HG03025 (cell line): ENCODE measurements at regions not wholly inside any gene's neighbourhood (a gene's known extent, or its start where the extent isn't known, plus 50 kb on each side); places are given as distances from the start of the nearest gene placed in this dataset.
"Not testable (repeated sequence)": the region's sequence is repeated elsewhere in the genome, so short reads cannot be mapped to it uniquely, and the experiment has no call there.

Experiments
- ATAC-seq: cut with Tn5 transposase; IDR thresholded peaks from one replicate; pipeline ENCODE4 v1.9.1; 2021; ENCODE audit warnings: mild to moderate bottlenecking, moderate library complexity; ENCODE audit not compliant: unreplicated experiment, low FRiP score

DNA sequence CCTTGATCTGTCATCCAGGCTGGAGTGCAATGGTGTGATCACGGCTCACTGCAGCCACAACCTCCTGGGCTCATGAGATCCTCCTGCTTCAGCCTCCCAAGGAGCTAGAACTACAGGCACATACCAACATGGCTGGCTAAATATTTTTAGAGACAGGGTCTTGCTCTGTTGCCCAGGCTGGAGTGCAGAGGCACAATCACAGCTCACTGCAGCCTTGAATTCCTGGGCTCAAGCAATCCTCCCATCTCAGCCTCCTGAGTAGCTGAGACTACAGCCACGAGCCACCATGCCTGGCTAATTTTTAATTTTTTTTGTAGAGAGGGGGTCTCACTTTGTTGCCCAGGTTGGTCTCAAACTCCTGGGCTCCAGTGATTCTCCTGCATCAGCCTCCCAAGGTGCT is 106.3 kb upstream of the ZNF536 start:
- ATAC-seq, result not testable (repeated sequence)

DNA sequence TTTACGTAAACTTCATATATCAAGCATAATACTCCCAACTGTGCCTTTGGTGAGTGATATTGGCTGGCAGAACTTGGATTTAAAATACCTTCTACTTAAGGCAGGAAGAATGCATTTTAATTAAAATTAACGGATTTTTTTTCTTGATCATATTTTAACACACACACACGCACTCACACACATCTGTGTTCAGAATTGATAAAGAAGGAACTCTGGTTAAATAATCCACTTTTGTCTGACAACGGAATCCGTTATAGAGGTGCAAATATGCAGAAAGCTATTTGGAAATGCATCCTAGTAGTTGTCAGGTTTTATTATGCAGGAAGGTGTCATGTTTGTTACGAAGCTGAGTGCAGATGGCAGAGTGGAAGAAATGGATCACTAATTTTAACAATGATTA is 105.5 kb upstream of the ZNF536 start:
- no peak for ATAC-seq

DNA sequence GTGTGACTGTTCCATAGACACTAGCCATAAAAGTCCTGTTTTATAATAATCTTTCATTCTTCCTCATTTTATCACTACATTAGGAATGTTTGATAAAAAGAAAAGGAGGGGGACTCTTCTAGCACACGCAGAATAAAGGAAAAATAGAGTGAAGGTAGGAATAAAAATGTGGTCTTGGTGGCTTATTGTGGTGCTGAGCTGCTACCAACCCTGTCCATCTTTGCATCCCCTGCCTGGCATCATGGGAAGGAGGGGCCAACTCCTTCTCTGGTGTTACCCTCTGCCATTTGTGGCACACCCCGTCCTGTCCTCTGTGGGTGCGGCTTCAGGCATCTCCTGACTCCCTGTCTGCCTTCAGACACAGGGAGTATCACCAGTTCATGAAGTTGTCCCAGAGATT is 104.9 kb upstream of the ZNF536 start:
- ATAC-seq, result no peak

DNA sequence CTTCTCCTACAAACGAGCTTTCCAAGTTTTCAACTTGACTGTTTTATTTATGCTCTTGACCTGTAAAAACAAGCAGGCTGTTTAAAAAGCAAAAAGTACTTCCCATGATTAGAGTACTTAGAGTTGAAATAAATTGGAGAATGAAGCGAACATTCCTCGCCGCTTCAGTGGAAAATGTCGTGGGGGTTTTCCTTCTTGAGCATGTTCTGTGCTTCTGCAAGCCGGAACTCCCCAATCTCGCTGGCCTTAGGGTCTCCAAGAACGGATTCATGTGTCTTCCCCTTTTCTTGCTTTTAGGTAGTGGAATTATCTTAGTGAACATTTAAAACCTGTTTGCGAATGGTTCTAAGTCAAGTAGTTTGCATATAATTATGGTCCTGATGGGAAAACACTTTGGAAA is 103.6 kb upstream of the ZNF536 start:
- ATAC-seq, result no peak

DNA sequence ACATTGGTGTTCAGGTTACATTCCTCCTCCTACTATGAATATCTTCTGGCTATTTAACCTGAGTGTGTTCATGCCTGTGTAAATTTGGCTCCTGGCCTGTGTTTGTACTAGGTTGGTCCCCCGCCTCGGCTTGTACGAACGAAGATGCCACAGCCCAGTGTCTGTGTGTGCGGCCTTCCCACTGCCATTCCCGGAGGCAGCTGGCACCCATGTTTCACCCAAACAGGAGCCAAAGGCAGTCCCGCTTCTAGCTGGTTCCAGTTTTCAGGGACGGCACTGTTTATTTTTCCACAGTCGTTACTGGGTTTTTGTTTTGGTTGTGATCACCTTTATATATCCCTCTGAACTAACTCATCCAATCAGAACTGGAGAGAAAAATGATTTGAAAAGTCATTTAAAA is 102.5 kb upstream of the ZNF536 start:
- no peak for ATAC-seq

DNA sequence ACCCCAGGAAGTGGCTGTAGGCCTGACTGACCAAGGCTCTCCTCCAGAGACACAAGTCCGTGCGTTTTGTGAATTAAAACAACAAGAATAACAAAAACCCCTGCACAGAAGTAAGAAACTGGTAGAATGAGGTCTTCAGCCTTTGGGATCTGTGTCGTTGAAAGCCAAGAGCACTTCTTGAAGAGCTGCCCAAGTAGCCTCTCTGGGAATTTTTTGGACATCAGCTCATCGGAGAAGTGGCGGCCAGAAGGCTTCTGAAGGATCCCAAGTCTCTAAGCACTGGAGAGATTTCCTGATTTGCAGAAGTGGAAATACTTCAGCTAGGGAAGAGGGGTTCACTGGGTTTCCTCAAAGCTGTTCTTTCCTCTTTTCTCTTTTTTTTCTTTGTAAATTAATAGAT is 100.4 kb upstream of the ZNF536 start:
- ATAC-seq, result no peak

DNA sequence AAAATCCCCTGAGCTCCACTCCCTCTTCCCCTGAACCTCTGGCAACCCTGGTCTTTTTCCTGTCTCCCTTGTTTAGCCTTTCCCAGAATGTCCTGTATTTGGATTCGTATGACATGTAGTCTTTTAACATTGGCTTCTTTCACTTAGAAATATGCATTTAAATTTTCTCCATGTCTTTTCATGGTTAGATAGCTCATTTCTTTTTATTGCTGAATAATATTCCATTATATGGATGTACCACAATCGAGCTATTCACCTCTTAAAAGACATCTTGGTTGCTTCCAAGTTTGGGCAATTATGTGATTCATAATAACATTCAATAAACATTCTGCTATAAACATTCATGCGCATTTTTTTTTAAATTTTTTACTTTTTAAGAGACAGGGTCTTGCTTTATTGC is 99.6 kb upstream of the ZNF536 start:
- no peak for ATAC-seq

DNA sequence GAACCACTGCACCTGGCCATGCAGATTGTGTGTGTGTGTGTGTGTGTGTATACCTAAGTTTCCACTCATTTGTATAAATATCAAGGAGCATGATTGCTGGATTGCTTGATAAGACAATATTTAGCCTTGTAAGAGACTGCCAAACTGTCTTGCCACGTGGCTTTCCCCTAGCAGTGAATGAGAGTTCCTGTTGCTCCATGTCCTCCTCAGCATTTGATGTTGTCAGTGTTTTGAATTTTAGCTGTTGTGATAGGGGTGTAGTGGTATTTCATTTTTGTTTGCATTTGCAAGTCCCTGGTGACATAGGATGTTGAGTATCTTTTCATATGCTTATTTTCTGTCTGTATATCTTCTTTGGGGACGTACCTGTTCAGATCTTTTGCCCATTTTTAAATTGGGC is 99.0 kb upstream of the ZNF536 start:
- no peak for ATAC-seq

DNA sequence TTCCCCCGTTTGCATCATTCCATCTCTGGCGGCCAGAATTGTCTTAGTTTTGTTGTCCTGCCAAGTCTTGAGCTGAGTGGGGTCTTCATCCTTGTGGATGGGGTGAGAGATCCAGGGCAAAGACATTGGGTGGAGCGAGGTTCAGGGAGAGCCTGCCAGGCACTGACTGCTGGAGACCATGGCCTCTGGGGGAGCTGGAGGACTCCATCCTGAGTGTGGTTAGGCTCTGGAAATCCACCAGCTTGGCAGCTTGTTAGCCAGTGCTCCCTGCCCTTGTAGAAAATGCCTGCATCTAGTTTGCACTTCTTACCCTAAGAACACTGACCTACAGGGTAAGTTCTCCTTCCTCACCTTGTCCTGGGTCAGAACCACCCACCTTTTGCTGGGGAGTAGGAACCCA is 97.2 kb upstream of the ZNF536 start:
- ATAC-seq, result no peak

DNA sequence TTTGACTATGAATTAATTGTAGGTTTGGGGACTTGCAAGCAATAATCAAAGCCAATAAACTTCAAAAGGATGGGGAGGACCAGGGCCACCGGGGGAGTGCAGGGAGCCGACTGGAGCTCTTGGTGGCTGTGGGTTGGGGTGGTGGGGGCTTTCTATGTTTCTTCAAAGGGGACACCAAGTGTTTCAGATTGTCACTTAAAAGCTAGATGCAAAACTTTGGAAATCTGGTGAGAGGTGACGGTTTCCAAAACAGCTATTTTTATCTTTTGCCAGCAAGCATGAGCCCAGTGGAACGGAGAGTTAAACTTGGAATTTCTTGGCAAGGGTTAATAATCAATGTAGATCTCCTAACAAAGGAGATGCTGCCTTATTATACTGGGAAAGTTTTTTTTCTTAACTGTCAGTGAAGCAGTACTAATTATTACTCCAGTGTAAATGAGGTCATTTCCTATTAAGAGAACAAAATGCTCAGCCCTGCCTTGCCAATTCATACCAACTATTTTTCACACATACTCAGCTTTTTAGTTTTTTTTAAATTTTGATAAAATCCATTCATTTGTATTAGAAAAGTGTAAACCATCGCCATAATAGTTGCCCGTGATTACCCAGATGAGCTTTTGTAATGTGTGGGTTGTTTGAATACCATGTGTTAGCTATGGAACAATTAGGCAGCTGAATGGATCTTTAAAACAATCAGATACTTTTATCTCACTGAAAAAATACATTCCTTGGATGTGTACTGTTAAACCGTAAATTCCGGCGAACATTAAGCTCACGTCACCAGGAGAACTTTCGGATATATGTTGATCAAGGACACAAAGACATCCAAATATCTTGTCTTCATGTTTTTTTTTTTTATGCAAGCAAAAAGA is 95.9 kb upstream of the ZNF536 start:
- no peak for ATAC-seq

DNA sequence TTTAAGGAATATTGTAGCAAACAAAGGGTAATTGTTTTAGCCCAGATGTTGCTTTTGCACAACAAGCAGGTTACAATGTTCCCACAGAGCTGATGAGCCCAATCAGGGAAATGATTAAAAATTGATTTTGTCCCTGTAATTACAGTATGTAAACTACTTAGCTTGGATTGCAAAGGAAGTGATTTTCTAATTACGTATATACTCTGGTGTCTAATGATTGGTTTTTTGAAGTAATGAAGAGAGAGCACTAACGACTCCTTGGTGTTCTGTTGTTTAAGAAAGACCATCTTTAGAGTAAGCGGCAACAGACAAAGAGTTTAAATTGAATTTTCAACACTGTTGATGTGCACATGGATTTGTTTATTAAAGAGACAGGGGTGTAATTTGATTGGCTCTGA is 95.3 kb upstream of the ZNF536 start:
- no peak for ATAC-seq

DNA sequence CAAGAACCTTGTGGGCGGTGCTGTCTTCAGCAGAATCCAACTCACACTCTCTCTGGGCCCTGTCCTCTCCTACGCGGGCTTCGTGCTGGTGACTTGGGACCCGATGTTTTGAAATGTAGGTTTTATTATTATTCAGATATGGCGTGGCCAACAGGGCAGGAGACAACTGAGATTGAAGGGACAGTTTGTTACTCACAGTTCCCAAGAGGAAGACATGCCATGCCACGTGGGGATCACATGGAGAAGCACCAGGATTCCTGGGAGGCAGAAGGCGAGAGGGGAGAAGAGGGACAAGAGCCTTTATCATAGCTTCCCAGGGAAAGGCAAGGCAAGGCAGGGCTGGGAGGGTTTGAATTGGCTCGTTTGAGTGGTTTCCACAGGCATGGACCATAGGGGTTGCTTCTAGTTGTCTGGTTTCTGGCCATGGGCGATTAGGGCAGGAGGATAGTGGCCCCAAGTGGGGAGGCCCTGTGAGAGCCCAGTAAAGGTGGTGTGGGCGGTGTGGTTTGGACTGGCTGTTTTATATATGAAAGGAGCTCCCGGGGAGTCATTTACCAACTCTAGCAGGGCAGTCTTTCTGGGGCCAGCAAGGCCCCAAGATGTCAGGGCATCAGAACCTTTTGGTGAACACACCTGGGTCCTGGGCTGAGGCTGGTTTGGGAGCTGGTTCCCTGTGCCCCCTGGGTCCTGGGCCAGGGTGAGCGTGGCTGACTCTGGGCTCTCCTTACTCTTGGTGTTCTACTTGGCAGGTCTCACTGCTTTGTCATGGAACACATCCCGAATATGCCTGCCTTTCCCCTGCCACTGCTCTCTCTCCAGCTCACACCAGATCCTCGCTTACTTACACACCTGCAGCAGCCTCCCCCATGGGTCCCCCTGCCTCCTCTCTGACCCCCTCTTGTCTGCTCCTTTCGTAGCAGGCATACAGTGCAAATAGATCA is 94.0 kb upstream of the ZNF536 start:
- no peak for ATAC-seq

DNA sequence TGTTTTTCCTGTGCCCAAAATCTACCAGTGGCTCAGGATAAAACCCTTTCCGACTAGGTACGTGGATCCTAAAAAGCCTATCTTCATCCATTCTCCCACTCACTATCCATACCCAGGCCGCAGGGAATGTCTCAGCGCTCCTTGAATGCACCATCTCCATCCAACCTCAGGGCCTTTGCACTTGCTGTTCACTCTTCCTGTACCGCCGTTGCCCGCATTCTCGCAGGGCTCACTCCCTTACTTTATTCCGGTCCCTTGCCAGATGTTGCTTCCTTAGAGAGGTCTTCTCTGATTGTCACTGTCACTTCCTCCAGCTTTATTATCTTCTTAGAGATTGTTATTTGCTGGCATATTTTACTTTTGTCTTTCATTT is 93.3 kb upstream of the ZNF536 start:
- no peak for ATAC-seq

DNA sequence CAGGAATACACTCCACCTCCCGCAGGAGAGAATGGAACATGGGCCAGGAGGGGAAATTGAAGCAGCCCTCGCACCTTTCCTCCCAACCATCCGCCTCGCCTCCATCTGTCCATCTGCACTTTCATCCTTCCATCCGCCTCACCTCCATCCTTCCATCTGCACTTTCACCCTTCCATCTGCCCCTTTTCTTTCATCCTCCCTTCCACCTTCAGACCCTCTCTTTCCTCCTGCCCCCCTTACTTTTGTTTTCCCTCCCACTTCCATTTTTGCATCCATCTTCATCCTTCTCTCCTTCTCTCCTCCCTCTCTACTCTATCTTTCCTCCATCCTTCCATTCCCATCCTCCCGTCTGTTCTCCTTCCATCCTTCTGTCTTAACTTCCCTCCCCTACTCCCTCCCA is 92.2 kb upstream of the ZNF536 start:
- no peak for ATAC-seq

DNA sequence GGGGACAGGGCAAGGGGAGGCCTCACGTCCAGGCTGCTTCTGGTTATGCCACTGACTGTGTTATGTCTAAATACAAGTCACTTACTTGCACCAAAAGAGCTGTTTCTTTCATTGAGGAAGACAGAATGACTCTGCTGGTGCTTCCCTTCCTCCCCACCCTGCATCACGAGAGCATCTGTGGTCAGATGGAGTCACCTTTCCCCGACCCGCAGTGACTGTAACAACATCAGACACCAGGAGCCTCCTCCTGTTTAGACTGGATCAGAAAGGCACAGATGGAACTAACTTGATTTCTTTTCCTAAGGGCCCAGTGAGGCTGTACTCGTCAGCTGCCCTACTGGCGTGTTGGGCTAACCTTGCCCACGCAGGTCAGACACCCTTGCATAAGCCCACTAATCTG is 90.3 kb upstream of the ZNF536 start:
- ATAC-seq, result no peak

DNA sequence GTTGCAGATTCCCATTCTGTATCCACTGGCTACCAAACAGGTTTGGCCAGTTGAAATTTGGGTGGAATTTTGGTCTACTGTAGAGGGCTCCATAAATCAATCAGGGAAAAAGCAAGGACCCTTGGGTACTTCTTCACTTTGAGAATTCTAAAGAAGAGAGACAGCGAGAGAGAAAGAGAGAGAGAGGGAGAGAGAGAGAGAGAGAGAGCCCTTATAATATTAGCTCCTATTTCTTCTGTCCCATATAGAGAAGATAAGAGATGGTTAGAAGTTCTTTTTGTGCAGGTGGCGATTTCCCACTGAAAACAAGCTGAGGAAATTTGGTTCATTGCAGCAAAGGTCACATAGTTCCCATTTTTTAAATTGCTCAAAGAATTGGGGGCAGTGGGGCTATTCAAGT is 88.6 kb upstream of the ZNF536 start:
- no peak for ATAC-seq

DNA sequence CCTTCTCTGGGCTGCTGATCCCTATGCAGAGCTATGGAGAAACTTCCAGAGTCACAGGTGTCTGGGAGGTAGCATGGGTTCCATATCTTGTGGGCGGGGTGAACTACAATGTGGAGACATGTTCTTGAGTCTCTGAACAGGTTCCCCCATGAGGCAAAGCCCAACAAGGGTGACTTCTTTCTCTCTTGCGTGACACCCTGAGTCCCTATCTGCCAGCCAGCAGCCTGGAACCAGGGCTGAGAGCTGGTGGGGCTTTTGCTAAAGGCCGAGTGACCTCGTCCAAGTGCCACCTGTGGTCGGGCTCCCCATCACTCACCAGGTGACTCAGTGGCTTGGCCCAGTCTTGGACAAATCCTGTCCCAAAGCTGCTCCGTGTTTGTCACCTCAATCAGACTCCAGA is 88.0 kb upstream of the ZNF536 start:
- no peak for ATAC-seq

DNA sequence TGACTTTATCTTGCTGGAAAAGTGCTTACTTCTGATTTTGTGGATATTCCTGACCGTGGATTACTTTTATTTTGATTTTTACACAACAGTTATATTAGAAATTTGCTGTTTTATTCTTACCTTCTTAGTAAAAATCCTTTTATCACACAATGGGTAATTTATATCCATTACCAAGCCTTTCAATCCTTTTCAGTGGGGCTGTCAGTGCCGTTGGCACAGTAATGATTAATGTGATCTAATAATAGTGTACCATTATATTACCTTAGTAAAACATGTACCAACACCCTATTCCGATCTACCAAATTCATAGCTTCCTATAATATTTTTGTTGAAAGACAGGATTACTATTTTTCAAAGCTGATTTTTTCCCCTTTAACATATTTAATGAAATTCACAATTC is 87.3 kb upstream of the ZNF536 start:
- ATAC-seq, result no peak

DNA sequence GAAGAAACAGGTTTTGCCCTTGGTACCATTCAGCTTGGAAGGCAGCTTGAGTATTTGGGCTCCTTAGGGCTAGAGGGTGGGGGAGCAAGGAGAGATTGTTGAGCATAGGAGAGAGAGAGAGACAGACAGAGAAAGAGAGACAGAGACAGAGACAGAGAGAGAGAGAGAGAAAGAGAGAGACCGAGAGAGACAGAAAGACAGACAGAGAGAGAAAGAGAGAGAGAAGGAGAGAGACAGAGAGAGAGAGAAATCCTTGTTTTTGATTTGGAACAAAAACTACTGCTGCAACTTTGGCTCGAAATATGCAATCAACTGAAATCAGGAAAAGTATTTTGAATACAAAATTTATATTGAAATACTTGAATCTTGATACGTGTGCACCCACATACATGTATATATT is 85.8 kb upstream of the ZNF536 start:
- ATAC-seq, result no peak

DNA sequence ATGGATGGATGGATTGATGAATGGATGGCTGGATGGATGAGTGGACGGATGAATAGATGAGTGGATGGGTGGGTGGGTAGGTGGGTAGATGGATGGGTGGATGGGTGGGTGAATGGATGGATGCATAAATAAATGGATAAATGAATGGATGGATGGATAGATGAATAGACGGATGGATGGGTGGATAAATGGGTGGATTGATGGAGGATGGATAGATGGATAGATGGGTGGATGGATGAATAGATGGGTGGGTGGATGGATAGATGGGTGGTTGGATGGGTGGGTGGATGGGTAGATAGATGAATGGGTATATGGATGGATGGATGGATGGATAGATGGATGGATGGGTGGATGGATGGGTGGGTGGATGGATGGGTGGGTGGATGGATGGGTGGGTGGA is 84.9 kb upstream of the ZNF536 start:
- no peak for ATAC-seq

DNA sequence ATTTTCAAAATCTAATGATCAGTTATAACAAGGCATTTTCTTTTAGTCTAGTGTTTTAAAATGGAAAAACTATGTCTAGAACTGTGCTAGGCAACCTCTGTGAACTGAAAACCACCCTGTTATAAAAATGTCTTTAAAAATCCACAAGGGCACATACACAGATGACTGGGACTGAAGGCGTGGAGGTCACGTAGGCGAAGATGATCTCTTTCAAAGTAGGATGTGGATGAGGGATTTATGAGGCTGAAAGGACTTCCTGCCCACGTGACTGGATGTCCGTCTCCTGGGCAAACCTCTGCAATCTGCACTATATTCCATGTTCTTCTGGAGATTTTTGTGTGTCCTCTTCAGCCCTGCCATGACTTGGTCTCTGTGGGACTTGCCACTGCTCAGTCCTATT is 84.2 kb upstream of the ZNF536 start:
- no peak for ATAC-seq

DNA sequence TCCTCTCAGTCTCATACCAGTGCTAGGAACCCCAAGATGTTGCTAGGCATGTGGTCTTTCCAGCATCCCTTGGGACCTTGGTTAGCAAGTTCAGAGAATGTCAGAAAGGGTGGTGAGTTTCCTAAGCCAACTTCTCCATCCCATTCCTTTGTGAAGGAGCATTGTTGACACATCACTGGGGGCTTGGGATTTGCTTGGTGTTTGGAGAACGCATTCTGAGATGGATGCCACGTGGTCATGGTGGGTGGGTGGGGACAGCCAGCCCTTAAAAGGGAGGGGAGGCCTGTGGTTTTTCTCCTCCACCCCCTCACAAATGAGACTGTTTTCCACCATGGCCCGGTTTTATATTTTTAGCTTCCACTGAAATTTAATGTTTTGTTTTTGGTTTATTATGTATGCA is 83.3 kb upstream of the ZNF536 start:
- ATAC-seq, result no peak
